Epithelial cell of proximal tubule (primary cell): ENCODE measurements at regions not wholly inside any gene's neighbourhood (a gene's known extent, or its start where the extent isn't known, plus 50 kb on each side); places are given as distances from the start of the nearest gene placed in this dataset.

Source experiments
- DNase-seq: peaks from one replicate; pipeline ENCODE4 v3.0.0-alpha.2; 2011; ENCODE audit warnings: low read depth
- H3K4me3 ChIP-seq: 2 replicates; pipeline ENCODE4 v1.5.1; 2011; ENCODE audit warnings: low read depth, mild to moderate bottlenecking, low read length
- CTCF ChIP-seq: conservative IDR thresholded peaks from 2 replicates; pipeline ENCODE4 v1.5.1; 2012; ENCODE audit warnings: low read depth, mild to moderate bottlenecking, low read length

- H3K4me3 ChIP-seq, result no peak overlapping the region
- TF ChIP-seq CTCF, result no peak
- DNase-seq, result no peak
Measured at GRCh38 chr1:221137666-221138065, 258.4 kb downstream of the HLX start.

GRCh38 chr1:221138516-221138915 is 259.3 kb downstream of the HLX start:
- H3K4me3 ChIP-seq, result no peak overlapping the region
- no peak for TF ChIP-seq CTCF
- DNase-seq, result no peak

GRCh38 chr1:221139991-221140390 is 260.7 kb downstream of the HLX start:
- H3K4me3 ChIP-seq, result no peak overlapping the region
- no peak for DNase-seq
- no peak for TF ChIP-seq CTCF

GRCh38 chr1:221141096-221141495 is 261.9 kb downstream of the HLX start:
- H3K4me3 ChIP-seq, result no peak overlapping the region
- TF ChIP-seq CTCF, result no peak
- no peak for DNase-seq

GRCh38 chr1:221141606-221142285 is 262.5 kb downstream of the HLX start:
- no peak for TF ChIP-seq CTCF
- H3K4me3 ChIP-seq, result no peak overlapping the region
- no peak for DNase-seq

GRCh38 chr1:221148660-221149059 is 269.4 kb downstream of the HLX start:
- no peak overlapping the region for H3K4me3 ChIP-seq
- DNase-seq, result no peak
- TF ChIP-seq CTCF, result no peak

- no peak for TF ChIP-seq CTCF
- no peak for DNase-seq
Measured at GRCh38 chr1:221149111-221149510, 269.9 kb downstream of the HLX start.

More at GRCh38 chr1:221149111-221149510, 269.9 kb downstream of the HLX start:
- H3K4me3 ChIP-seq, result no peak overlapping the region
